HG03108 (cell line): ENCODE measurements at regions not wholly inside any gene's neighbourhood (a gene's known extent, or its start where the extent isn't known, plus 50 kb on each side); places are given as distances from the start of the nearest gene placed in this dataset.
"Not testable (repeated sequence)": the region's sequence is repeated elsewhere in the genome, so short reads cannot be mapped to it uniquely, and the experiment has no call there.

ENCODE experiments used
- ATAC-seq: cut with Tn5 transposase; IDR thresholded peaks from one replicate; pipeline ENCODE4 v1.9.1; 2021; ENCODE audit warnings: moderate library complexity; ENCODE audit not compliant: unreplicated experiment

DNA sequence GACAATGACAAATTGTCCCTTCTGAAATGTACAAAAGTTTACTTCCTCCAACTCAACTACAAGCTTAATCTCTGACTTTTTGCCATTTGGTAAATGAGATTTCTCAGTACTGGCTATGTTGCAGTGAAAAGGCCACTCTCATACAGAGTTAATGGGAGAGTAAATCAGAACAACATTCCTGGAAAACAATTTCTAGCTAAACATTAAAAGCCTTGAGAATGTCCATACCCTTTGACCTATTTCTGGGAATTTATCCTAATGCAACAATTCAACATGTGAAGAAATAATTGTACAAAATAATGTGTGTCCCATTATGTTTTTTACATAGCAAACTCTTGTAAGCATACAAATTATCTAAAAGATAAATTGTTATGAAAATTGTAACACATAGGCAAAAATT lies 56.3 kb upstream of the SPEF2 start:
- ATAC-seq, result no peak

DNA sequence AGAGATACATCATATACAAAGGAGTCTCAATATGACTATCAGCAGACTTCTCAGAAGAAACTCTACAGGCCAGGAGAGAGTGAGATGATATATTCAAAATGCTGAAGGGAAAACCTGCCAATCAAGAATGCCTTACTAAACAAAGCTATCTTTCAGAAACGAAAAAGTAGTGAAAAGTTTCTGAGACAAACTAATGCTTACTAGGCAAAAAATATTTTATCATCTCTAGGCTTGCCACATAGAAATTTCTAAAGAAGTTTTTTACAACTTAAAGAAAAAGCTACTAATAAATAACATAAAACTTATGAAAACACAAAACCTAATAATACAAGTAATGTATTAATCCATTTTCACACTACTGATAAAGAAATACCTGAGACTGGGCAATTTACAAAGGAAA lies 59.9 kb upstream of the SPEF2 start:
- no peak for ATAC-seq

DNA sequence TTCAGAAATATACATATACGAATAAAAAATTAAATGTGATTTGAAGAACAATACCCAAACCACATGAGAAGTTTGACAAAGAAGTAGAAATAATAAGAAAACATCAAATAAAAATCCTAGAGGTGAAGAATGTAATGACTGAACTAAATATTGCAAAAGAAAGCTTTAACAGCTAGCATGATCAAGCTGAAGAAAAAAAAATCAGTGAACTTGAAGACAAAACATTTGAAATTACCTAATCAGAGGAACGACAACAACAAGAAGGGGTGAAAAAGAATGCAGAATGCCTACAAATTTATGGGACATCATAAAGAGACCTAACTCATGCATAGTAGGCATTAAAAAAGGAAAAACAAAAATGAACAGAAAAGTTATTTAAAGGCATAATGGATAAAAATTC lies 60.5 kb upstream of the SPEF2 start:
- ATAC-seq, result no peak

DNA sequence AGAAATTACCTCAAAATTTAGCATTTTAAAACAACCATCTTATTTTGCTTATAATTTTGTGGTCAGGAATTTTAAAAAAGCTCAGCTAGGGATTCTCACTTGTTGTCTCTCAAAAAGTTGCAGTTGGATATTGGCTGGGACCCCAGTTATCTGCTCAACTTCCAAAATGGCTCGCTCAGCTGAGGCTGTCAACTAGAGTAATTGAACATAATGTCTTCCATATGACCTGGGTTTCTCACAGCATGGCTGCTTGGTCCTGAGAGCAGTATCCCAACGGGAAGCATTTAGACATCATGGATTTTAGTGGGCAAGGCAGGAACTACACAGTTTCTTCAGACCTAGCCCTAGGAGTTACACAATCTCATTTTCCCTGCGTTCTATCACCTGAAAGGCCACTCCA lies 63.6 kb upstream of the SPEF2 start:
- no peak for ATAC-seq

DNA sequence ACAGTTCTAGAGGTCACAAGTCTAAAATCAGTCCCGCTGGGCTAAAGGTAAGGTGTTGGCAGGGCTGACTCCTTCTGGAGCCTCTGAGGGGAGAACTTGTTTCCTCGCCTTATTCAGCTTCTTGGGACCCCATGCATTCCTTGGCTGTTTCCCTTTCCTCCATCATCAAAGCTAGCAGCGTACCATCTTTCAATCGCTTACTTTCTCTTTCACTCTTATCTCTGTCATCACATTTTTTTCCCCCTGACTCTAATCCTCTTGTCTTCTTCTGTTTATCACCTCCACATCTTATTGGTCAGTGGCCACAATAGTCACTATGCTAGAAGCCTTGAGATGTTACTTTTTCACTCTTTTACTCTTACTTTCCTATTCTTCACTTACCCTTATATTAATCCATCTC lies 72.5 kb upstream of the SPEF2 start:
- ATAC-seq, result no peak

DNA sequence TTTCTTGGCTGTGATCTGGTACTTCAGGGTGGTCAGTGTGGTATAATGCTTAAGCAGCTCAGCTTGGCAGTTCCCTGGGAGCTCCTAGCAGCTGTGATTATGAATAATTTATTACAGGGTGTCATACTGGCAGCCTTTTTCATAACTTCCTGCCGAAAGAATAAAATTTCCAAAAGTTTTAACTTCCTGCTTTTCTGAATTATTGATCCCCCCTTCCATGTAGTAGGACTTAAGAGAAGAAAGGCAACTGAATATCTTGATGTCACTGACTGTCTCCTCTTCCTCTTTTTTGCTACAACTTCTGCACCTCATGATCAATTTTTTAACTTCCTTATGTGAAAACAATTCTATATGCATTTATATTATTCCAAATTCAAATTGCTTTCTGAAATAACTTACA lies 74.3 kb upstream of the SPEF2 start:
- no peak for ATAC-seq

DNA sequence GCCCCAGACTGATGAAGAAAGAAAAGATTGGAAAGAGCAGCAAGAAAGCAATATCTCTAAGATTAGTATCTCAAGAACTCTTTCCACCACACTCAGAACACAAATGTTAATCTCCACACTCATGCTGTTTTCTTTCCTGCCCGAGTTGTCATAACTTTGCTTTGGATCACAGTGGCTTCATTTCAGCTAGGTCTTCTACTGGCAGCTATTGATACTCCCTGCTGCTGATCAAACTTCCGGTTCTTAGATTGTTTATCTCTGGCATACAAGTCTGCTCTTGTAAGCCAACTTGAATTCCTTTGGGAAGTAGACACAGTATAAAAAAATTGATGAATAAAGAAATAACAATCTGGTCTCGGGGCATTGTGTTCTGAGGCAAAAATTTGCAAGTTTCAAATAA lies 77.7 kb upstream of the SPEF2 start:
- no peak for ATAC-seq

DNA sequence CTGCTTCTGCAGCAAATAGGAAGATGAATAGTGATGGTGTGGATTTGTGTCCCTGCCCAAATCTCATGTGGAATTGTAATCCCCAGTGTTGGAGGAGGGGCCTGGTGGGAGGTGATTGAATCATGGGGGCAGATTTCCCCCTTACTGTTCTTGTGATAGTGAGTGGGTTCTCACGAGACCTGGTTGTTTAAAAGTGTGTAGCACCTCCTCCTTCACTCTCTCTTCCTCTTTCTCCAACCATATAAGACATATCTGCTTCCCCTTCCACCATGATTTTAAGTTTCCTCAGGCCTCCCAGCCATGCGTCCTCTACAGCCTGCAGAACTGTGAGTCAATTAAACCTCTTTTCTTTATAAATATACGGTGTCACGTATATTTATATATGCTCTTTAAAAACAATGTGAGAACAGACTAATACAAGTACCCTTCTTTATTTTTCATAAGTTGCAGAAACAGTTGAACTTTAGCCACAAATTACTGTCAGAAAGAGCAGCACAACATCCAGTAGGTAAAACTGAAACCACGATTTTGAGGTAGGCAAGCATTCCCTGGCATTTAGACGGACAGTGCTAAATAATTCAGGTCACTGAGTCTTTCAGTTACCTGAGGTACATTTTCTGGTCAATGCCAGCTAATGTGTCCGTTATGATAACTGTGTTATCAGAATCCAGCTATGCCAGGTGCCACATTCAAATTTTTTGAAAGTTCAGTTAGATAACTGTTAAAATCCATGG lies 79.3 kb upstream of the SPEF2 start:
- no peak for ATAC-seq

DNA sequence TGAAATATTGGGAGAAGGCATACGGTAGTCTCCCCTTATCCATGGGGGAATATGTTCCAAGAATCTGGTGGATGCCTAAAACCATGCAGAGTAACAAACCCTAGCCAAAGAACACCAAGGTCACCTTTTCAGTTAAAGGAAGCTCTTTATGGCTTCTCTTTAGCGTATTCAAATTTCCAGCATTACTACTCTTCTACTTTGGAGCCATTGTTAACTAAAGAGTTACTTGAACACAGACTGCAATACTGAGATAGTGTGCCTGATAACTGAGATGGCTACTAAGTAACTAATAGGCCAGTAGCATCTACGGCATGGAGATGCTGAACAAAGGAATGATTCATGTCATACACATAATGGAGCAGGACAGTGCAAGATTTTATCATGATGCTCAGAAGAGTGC lies 84.5 kb upstream of the SPEF2 start:
- ATAC-seq, result no peak

DNA sequence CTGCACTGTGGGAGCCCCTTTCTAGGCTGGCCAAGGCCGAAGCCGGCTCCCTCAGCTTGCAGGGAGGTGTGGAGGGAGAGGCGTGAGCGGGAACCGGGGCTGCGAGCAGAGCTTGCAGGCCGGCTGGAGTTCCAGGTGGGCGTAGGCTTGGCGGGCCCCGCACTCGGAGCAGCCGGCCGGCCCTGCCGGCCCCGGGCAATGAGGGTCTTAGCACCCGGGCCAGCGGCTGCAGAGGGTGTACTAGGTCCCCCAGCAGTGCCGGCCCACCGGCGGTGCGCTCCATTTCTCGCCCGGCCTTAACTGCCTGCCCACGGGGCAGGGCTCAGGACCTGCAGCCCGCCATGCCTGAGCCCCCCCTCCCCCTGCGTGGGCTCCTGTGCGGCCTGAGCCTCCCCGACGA lies 86.1 kb upstream of the SPEF2 start:
- ATAC-seq, result not testable (repeated sequence)

DNA sequence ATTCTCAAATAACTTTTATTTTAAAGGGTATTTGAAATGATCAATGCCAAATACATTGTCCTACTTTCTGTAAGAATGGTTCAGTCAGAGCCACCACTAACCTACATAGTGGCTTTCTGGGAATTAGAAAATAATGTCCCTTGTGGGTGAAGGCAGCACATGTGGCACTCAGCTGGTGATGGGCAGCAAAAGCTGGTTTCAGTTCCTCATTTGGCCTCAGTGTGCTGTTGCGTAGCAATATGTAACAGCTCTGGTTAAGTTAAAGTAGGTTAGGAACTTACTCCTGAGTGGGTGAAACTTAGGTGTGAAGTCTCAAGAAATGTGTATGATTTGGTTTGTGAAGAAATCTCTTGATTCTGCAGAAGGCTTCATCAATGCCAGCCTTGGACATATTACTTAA lies 99.6 kb upstream of the SPEF2 start:
- peak; percentile 99 for ATAC-seq

DNA sequence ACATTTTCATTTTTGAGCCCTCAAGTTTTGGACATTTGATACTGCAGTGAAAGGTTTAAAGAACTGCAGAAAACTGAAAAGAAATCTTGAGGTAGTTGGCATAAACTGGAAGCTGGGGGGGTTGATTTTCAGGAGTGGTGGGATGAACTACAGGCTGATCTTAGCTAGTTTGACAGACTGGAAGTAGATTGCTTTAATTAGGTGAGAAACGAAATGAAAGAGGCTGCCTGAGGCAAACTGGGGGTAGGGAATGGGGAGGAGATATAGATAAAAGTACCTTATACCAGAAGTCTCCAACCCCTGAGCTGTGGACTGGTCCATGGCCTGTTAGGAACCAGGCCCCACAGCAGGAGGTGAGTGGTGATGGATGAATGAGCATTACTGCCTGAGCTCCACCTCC lies 101.4 kb upstream of the SPEF2 start:
- no peak for ATAC-seq

DNA sequence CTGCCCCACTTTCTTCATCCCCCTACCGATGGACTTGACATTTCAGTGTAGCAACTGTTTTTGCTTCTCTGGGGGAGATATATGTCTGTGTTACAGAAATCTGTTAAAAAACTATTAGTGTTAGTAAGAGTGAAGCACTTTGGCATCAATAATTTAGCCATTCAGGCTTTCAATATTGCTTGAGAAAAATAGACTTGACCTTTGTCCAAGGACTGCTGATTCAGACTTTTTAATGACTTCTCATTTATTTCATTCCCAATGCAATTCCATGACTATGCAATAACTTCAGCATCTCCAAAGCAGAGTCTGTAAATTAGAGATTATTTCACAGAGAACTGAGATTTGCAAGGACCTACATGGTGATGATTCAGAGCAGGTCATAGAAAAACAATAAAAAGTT lies 104.1 kb upstream of the SPEF2 start:
- no peak for ATAC-seq

DNA sequence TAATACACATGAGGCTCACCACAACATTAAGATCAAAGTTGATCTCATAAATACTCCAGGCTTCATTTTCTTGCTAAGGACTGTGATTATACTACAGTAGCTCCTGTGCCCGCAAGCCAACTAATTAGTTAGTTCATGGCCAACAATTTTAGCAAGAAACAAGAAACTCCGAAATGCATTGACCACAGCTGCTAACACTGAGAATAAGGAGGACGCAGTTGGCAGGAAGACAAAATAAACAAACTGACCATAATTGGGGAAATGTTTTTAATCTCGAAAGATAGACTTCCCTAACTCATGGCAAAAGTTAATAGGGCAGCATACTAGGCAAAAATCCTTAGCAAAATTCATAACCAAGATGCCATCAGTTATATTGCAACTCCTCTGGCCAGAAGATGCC lies 115.5 kb upstream of the SPEF2 start:
- no peak for ATAC-seq

DNA sequence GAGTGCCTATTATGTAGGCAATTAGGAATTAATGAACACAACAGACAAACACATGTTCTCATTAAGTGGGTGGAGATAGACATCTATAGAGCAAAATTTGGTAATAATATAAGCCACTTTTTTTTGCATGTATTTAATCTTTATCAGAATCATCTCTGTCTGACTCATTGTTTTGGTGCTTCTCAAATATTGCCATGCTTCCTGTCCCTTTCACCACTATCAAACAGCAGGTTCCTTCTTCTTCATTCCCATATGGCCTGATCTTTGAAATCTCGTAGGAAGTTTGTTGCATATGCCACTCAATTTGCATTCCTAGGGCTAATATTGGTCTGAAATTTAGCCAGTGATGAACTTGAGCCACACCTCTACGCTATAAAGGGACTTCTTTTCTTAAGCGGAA lies 128.9 kb upstream of the SPEF2 start:
- ATAC-seq, result no peak

DNA sequence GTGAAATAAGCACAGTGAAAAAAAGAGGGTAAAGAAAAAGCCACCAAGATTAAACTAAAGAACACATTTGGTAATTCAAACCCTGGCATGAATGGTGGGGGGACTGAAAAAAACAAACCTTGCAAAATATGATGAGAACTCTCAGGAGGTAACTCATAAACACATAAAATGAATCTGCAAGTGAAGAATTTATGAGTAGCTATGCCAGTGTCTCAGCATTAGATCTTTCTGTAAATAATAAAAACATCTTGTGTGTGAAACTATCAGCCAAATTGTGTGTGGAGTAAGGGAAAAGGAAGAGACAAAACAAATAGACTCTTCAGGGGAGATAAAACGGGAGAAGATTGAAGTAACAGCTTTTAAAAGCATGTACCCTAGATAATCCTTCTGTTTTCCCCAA lies 129.6 kb upstream of the SPEF2 start:
- no peak for ATAC-seq

DNA sequence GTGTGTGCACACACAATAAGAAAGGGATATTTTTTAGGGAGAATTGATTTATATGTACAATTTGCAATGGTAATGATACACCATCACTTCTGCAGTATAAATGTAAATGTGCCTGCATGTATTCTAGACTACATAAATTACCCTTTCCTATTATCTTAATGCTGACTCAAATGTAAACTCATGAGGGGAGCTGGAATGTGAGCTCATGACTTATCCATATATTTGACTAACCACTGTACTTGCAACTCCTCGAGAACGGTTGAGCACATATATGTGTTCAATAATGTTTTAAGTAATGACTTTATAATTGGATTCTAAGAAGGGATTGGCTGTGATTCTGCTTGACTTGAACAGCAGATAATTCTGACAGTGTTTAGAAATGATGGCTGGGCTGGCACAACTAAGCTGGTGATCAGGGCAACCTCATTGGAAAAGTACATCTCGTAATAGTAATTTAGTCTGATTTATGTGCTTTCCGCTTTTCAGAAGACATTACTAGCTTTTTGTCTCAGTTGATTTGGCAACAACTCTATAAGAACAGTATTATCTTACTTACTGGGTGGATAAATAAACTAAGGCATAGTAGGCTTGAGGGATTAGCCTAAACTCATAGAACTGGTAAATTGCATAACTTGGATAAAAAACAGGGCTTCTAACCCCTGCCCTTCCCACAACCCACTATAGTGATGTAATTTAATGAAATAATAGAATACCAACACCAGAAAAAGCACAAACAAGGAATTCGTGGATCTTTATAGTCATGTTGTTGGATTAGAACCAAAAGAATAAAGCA lies 130.2 kb upstream of the SPEF2 start:
- ATAC-seq, result no peak

DNA sequence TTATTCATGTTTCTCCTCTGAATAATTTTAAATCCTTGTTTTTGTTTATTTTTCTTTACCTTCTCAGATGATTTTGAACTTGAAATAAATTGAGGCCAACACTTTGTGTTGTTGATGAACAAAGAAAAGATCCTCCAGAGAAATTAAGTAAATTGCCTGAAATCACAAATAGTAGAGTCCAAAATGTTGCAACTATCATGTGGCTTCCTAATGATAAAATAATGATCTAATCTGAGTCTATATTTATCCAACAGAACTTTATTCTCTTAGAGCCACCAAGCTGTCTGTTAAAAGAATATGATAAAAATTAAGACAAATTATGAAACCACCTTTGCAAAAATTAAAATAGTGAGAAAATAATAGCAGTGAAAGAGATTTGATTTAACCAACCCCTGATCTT lies 132.2 kb upstream of the SPEF2 start:
- no peak for ATAC-seq

DNA sequence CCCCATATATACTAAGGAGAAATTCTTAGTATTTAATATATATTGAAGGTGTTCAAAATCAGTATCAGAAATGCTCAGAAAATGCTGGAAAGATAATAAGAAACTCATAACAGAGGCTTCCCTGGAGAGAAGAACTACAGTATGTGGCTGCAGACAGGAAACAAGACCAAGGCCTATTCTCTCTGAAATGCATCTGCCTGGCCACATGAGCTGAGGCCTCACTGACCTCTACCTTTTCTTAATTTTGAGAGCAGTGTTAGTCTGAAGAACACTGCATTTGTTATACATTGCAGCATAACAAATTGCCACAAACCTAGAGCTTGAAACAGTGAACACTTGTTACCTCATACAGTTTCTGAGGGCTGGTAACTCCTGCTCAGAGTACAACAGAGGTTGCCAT lies 133.4 kb upstream of the SPEF2 start:
- peak; percentile 41 for ATAC-seq

DNA sequence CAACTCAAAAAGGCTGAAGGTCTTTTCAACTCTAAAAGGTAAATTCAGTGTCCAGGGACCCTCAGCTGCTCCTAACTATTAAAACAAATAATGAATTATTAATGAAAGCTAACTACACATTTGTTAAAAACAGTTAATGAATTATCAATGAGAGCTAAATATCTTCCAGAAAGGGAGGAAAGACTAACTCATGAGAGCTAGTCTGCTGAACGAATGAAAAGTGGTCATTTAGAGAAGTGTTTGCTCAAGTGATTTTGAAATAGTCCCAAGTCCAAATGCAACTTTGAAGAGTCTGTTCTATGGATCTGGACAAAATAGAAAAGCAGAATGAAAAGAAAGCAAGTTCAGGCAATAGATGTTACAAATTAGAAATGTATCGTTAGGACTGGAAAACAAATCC lies 133.9 kb upstream of the SPEF2 start:
- ATAC-seq, result no peak

DNA sequence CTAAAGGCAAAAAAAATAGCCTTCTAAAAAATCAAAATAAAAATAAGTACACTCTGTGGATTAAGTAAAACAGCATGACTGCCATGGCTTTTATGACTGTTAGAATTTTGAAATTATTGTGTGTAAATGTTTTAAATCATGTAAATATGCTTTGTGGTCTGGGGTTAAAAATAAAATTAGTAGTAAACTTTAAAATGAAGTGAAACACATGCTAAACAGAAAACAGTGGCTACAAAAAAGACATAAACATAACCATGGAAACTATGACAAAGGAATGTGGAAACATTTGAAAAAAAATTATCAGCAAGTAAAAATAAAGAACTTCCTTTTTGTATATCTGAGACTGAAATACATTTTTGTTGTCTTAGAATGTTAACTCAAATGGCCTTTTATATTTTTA lies 134.5 kb upstream of the SPEF2 start:
- no peak for ATAC-seq

DNA sequence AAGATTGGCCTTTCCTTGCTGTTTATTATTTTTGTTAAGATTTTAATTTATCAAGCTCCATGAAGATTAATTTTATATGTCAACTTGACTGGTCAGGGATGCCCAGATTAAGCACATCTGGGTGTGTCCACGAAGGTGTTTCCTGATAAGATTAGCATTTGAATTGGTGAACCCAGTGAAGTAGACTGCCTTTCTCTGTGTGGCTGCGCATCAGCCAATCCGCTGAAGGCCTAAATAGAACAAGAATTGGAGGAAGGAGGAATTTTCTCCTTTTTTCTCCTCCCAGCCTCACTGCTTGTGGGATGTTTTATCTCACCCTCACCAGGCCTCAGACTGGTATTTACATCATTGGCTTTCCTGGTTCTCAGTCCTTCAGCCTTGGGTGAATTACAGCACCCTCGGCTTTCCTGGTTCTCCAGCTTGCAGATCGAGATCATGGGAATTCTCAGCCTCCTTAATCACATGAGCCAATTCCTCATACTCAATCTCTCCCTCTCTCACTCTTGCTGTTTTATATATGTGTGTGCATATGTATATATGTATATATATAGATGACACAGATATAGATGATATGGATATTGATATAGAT lies 135.4 kb upstream of the SPEF2 start:
- no peak for ATAC-seq
